OCI-LY3 (cell line): ENCODE measurements at regions not wholly inside any gene's neighbourhood (a gene's known extent, or its start where the extent isn't known, plus 50 kb on each side); places are given as distances from the start of the nearest gene placed in this dataset.

Experiments
- EZH2phosphoT487 ChIP-seq: fragments of 200-600 bp; shearing (Covaris generic); IDR thresholded peaks from 2 replicates; pipeline ENCODE4 v1.6.1; 2018; ENCODE audit warnings: antibody characterized with exemption, mixed run types, low read depth
- TF ChIP-seq, protein P1 (sequence below): fragments of 200-600, 300-600 bp; sonication (generic); IDR thresholded peaks from 2 replicates; pipeline ENCODE4 v1.5.1; 2014; ENCODE audit warnings: antibody characterized with exemption, low read length, low read depth

DNA sequence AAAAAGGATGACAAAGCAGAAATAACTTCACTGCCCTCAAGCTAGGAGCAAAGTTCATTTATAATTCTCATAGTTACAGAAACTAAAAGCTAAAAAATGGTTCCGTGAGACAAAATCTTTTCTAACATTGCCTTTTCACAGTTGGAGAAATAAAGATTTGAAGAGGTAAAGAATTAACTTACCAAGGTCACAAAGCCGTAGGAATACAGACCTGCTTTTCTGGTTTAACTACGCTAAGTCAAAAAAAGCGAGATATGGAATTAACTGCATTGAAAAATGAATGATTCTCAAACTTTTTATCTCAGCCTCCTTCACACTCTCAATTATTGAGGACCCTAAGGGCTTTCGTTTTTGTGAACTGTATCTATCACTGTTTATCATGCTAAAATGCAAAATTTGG, 95.3 kb downstream of the SLC17A6 start:
- TF ChIP-seq, protein P1, sequence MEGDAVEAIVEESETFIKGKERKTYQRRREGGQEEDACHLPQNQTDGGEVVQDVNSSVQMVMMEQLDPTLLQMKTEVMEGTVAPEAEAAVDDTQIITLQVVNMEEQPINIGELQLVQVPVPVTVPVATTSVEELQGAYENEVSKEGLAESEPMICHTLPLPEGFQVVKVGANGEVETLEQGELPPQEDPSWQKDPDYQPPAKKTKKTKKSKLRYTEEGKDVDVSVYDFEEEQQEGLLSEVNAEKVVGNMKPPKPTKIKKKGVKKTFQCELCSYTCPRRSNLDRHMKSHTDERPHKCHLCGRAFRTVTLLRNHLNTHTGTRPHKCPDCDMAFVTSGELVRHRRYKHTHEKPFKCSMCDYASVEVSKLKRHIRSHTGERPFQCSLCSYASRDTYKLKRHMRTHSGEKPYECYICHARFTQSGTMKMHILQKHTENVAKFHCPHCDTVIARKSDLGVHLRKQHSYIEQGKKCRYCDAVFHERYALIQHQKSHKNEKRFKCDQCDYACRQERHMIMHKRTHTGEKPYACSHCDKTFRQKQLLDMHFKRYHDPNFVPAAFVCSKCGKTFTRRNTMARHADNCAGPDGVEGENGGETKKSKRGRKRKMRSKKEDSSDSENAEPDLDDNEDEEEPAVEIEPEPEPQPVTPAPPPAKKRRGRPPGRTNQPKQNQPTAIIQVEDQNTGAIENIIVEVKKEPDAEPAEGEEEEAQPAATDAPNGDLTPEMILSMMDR = no peak
- no peak for TF ChIP-seq EZH2phosphoT487
